HFFc6 (cell line): ENCODE measurements at regions not wholly inside any gene's neighbourhood (a gene's known extent, or its start where the extent isn't known, plus 50 kb on each side); places are given as distances from the start of the nearest gene placed in this dataset.

Source experiments
- DNase-seq: peaks from one replicate; pipeline ENCODE4 v3.0.0-alpha.2; 2018
- H3K27ac Mint-ChIP-seq: 2 replicates; pipeline ENCODE4 v1.8.0; 2020; ENCODE audit warnings: mild to moderate bottlenecking, mixed read lengths
- H3K27me3 Mint-ChIP-seq: 2 replicates; pipeline ENCODE4 v1.8.0; 2021; ENCODE audit warnings: mild to moderate bottlenecking, moderate library complexity, mixed read lengths; ENCODE audit not compliant: insufficient read depth
- H3K36me3 Mint-ChIP-seq: 2 replicates; pipeline ENCODE4 v1.8.0; 2021; ENCODE audit warnings: low read depth, mixed read lengths
- H3K4me1 Mint-ChIP-seq: 2 replicates; pipeline ENCODE4 v1.8.0; 2020; ENCODE audit warnings: low read depth, mixed read lengths
- H3K4me3 Mint-ChIP-seq: 2 replicates; pipeline ENCODE4 v1.8.0; 2020; ENCODE audit warnings: mild to moderate bottlenecking, moderate library complexity, mixed read lengths
- H3K9me3 Mint-ChIP-seq: 2 replicates; pipeline ENCODE4 v1.8.0; 2020; ENCODE audit warnings: mild to moderate bottlenecking, mixed read lengths
- TF ChIP-seq, protein P1 (sequence below): fragments of 200-600 bp; sonication (generic); IDR thresholded peaks from 2 replicates; pipeline ENCODE4 v1.5.0; 2021; ENCODE audit warnings: antibody characterized with exemption, mild to moderate bottlenecking

DNA sequence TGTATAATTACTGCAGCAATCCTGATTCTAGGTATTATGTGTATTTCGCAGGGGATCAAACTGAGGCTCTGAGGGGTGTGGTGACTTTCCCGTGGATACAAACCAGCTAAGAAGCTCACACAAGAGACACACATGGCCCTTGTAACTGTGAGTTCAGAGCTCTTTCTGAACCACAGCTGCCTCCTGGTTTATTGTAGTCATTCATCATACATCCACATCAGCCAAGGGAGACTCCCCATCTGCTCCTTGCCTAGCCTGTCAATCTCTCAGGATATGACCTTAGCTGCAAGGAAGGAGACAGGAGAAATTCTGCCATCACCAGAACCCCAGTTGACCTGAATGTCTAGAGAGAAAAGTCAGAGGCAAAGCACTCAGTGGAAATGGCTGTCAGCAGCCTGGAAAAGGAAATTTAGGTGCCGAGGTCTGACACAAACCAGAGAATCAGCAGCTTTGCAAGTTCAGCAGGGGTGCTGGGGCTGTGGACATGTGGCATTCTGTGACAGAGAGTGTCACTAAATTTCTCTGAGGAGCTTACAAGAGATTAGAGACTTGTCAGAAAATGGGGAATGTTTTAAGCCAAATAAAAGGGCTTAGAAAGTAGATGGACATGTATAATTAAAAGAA, 209.5 kb downstream of the AASDHPPT start:
- peaks cover 2% of the 10 kb centered on the region; the same call in 1 of the 2 replicates for H3K4me1 Mint-ChIP-seq
- no peak overlapping the region for H3K4me3 Mint-ChIP-seq
- TF ChIP-seq, protein P1, sequence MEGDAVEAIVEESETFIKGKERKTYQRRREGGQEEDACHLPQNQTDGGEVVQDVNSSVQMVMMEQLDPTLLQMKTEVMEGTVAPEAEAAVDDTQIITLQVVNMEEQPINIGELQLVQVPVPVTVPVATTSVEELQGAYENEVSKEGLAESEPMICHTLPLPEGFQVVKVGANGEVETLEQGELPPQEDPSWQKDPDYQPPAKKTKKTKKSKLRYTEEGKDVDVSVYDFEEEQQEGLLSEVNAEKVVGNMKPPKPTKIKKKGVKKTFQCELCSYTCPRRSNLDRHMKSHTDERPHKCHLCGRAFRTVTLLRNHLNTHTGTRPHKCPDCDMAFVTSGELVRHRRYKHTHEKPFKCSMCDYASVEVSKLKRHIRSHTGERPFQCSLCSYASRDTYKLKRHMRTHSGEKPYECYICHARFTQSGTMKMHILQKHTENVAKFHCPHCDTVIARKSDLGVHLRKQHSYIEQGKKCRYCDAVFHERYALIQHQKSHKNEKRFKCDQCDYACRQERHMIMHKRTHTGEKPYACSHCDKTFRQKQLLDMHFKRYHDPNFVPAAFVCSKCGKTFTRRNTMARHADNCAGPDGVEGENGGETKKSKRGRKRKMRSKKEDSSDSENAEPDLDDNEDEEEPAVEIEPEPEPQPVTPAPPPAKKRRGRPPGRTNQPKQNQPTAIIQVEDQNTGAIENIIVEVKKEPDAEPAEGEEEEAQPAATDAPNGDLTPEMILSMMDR = no peak
- H3K36me3 Mint-ChIP-seq = no peaks in the 10 kb centered on the region
- no peaks in the 10 kb centered on the region for H3K27me3 Mint-ChIP-seq
- H3K9me3 Mint-ChIP-seq = no peaks in the 10 kb centered on the region
- no peak for DNase-seq
- no peak overlapping the region for H3K27ac Mint-ChIP-seq

DNA sequence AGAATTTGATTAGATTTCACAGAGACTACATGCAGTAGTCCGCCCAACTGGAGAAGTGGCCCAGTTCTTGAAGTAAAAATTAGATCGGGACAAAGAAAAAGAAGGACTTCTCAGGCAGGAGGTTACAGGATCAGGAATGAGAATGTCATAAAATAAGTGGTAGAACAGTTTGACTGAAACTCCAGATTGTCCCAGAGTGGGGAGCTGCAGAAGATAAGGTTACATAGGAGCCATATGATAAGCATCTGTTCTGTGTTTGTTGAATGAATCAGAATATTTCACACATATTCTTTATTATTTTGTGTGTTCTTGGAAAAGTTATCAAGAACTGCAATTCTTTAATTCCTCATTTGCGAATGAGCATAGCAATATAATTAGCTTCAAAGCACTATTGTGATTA, 210.6 kb downstream of the AASDHPPT start:
- no peak for DNase-seq
- Mint-ChIP-seq H3K9me3 (no peaks in the 10 kb centered on the region), H3K4me1 (no peaks in the 10 kb centered on the region), H3K27me3 (no peaks in the 10 kb centered on the region), H3K4me3 (no peak overlapping the region), H3K36me3 (no peaks in the 10 kb centered on the region), H3K27ac (no peak overlapping the region)
- TF ChIP-seq, protein P1 = no peak

DNA sequence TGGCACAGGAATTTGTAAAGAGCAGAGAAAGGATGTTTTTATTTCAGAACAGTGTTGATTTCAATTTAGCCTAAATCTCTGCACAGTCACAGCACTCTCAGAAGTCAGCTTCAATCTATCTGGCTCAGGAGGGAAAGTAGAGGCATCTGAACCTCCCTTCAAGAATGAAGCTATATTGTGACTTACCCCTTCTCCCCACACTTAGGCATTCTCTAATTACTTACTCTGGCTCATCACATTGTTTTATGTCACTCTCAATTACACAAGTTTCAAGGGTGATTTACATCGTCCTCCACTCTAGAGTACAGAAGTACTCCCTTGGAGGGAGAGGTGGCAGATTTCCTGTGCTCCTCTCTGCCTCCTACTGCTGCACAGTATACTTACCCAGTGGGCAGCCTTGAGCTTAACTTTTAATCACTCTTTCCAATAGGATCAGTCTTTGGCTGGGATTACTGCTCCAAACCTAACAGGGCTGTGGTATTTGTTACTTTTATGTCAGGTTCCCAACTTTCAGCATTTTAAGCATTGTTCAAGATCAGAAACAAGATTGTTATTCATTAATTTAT, 211.4 kb downstream of the AASDHPPT start:
- Mint-ChIP-seq H3K4me1 (no peaks in the 10 kb centered on the region), H3K27me3 (no peaks in the 10 kb centered on the region)
- DNase-seq = no peak

DNA sequence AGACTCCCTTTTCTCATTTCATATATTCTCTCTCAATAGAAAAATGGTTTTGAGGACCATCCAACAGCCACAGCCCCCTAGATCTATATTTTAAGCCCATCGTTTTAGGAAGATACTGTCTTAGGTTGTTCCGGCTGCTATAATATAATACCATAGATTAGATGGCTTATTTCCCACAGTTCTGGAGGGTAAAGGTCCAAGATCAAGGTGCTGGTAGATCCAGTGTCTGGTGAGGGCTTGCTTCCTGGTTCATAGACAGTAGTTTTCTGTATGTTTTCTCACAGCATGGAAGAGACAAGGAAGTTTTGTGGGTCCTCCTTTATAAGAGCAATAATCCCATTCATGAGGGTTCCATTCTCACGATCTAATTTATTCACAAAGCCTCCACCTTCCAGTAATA, 215.1 kb downstream of the AASDHPPT start:
- Mint-ChIP-seq H3K36me3 (no peaks in the 10 kb centered on the region), H3K4me1 (no peaks in the 10 kb centered on the region), H3K27ac (no peak overlapping the region), H3K27me3 (0 out of 2 replicates have a peak, but pooled peaks cover 3% of the 10 kb centered on the region), H3K9me3 (no peaks in the 10 kb centered on the region), H3K4me3 (no peak overlapping the region)
- TF ChIP-seq, protein P1 = no peak
- no peak for DNase-seq

More for the DNA sequence above, 211.4 kb downstream of the AASDHPPT start:
- H3K4me3 Mint-ChIP-seq = no peak overlapping the region
- no peak overlapping the region for H3K27ac Mint-ChIP-seq
- H3K9me3 Mint-ChIP-seq = no peaks in the 10 kb centered on the region
- no peaks in the 10 kb centered on the region for H3K36me3 Mint-ChIP-seq
- TF ChIP-seq, protein P1 = no peak

DNA sequence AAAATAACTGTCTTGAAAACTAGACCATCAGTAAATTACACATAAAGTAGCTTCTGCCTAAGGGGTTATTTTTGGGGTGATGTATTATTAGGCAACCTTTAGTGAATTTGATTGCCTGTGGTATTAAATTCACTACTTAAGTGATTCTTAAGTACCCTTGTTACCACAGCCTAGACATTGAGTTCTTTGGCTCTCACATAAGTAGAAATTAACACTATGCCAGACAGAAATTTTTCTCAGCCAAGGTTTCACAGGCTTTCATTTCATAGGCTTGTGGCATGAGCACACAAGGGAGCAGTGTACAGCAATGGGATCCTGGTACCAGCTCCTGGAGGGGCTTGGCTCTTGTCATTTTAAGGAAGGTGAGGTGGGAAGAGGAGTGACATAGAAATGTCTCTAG, 218.5 kb downstream of the AASDHPPT start:
- no peaks in the 10 kb centered on the region for H3K36me3 Mint-ChIP-seq
- no peaks in the 10 kb centered on the region for H3K4me1 Mint-ChIP-seq
- H3K4me3 Mint-ChIP-seq = no peak overlapping the region
- DNase-seq = no peak
- TF ChIP-seq, protein P1 = no peak
- H3K27me3 Mint-ChIP-seq = peaks cover 4% of the 10 kb centered on the region; the same call in 1 of the 2 replicates
- no peaks in the 10 kb centered on the region for H3K9me3 Mint-ChIP-seq
- H3K27ac Mint-ChIP-seq = no peak overlapping the region
